Activated CD8-positive, alpha-beta T cell treated with anti-CD3 and anti-CD28 coated beads for 36 hours (primary cell): ENCODE measurements at regions not wholly inside any gene's neighbourhood (a gene's known extent, or its start where the extent isn't known, plus 50 kb on each side); places are given as distances from the start of the nearest gene placed in this dataset.

Experiments used
- ATAC-seq: fragments of 200-7000 bp; cut with Tn5 transposase; one replicate; pipeline ENCODE4 v1.10.0; 2021; ENCODE audit warnings: mild to moderate bottlenecking, moderate library complexity
- CTCF ChIA-PET: fragments of 350-600 bp; sonication (Branson Sonifier 250); formaldehyde crosslinking; loops from one replicate; lab custom pipeline; 2021; ENCODE audit warnings: antibody characterized with exemption; lab: Charles Lee
- POLR2A ChIA-PET: fragments of 350-600 bp; sonication (Branson Sonifier 250); formaldehyde crosslinking; loops from one replicate; lab custom pipeline; 2021; ENCODE audit warnings: antibody characterized with exemption; lab: Charles Lee
- DNase-seq: peaks from one replicate; pipeline ENCODE4 v3.0.0-alpha.2; 2020
- H3K27ac Mint-ChIP-seq: one replicate; pipeline ENCODE4 v1.8.0; 2021; ENCODE audit warnings: mild to moderate bottlenecking, mixed read lengths
- H3K27me3 Mint-ChIP-seq: one replicate; pipeline ENCODE4 v1.8.0; 2021; ENCODE audit warnings: mixed read lengths
- H3K36me3 Mint-ChIP-seq: one replicate; pipeline ENCODE4 v1.8.0; 2021; ENCODE audit warnings: low read depth, mixed read lengths
- H3K4me1 Mint-ChIP-seq: one replicate; pipeline ENCODE4 v1.8.0; 2021; ENCODE audit warnings: low read depth, mixed read lengths
- H3K4me3 Mint-ChIP-seq: one replicate; pipeline ENCODE4 v1.8.0; 2021; ENCODE audit warnings: mild to moderate bottlenecking, moderate library complexity, mixed read lengths
- H3K9me3 Mint-ChIP-seq: one replicate; pipeline ENCODE4 v1.8.0; 2021; ENCODE audit warnings: mixed read lengths
- intact Hi-C: fragments of 100-400 bp; cut with micrococcal nuclease; formaldehyde crosslinking; loops from one replicate; pipeline ENCODE4 v1.10.0; 2022
- TF ChIP-seq, protein P1 (sequence below): fragments of 200-600 bp; IDR thresholded peaks from one replicate; pipeline ENCODE4 v1.8.0; 2022; ENCODE audit warnings: antibody characterized with exemption, mild to moderate bottlenecking

- no peak for ATAC-seq
- ChIA-PET POLR2A (no interaction called here), CTCF (no interaction called here)
Measured at GRCh38 chr4:128388352-128388630, 100.7 kb upstream of the PGRMC2 start.

GRCh38 chr4:128387600-128388351, 100.2 kb upstream of the PGRMC2 start:
- Mint-ChIP-seq H3K4me1 (no peaks in the 10 kb centered on the region), H3K27ac (no peak overlapping the region), H3K9me3 (no peaks in the 10 kb centered on the region), H3K4me3 (no peak overlapping the region), H3K27me3 (no peaks in the 10 kb centered on the region), H3K36me3 (no peaks in the 10 kb centered on the region)
- ChIA-PET POLR2A (no interaction called here), CTCF (interaction anchor here (0.6 kb wide), 1 partner anchor 538 kb away, joined by 3 read pairs; no protein-coding TSS in a partner anchor)
- ATAC-seq = no peak
- TF ChIP-seq, protein P1, sequence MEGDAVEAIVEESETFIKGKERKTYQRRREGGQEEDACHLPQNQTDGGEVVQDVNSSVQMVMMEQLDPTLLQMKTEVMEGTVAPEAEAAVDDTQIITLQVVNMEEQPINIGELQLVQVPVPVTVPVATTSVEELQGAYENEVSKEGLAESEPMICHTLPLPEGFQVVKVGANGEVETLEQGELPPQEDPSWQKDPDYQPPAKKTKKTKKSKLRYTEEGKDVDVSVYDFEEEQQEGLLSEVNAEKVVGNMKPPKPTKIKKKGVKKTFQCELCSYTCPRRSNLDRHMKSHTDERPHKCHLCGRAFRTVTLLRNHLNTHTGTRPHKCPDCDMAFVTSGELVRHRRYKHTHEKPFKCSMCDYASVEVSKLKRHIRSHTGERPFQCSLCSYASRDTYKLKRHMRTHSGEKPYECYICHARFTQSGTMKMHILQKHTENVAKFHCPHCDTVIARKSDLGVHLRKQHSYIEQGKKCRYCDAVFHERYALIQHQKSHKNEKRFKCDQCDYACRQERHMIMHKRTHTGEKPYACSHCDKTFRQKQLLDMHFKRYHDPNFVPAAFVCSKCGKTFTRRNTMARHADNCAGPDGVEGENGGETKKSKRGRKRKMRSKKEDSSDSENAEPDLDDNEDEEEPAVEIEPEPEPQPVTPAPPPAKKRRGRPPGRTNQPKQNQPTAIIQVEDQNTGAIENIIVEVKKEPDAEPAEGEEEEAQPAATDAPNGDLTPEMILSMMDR = no peak
- intact Hi-C loops = no loop called here
- DNase-seq = no peak

More at GRCh38 chr4:128388352-128388630, 100.7 kb upstream of the PGRMC2 start:
- no peak for DNase-seq
- Mint-ChIP-seq H3K27me3 (no peaks in the 10 kb centered on the region), H3K36me3 (no peaks in the 10 kb centered on the region), H3K9me3 (no peaks in the 10 kb centered on the region), H3K4me1 (no peaks in the 10 kb centered on the region), H3K27ac (no peak overlapping the region), H3K4me3 (no peak overlapping the region)
- TF ChIP-seq, protein P1 = no peak
- intact Hi-C loops = no loop called here

GRCh38 chr4:128386761-128387599, 99.4 kb upstream of the PGRMC2 start:
- TF ChIP-seq, protein P1 = no peak
- DNase-seq (no peak), ATAC-seq (no peak)
- ChIA-PET POLR2A (no interaction called here), CTCF (interaction anchor here (0.6 kb wide), 1 partner anchor 538 kb away, joined by 3 read pairs; no protein-coding TSS in a partner anchor)
- H3K27ac Mint-ChIP-seq = no peak overlapping the region
- no peaks in the 10 kb centered on the region for H3K27me3 Mint-ChIP-seq
- H3K36me3 Mint-ChIP-seq = no peaks in the 10 kb centered on the region
- no peak overlapping the region for H3K4me3 Mint-ChIP-seq
- intact Hi-C loops = no loop called here
- no peaks in the 10 kb centered on the region for H3K4me1 Mint-ChIP-seq
- no peaks in the 10 kb centered on the region for H3K9me3 Mint-ChIP-seq

DNA sequence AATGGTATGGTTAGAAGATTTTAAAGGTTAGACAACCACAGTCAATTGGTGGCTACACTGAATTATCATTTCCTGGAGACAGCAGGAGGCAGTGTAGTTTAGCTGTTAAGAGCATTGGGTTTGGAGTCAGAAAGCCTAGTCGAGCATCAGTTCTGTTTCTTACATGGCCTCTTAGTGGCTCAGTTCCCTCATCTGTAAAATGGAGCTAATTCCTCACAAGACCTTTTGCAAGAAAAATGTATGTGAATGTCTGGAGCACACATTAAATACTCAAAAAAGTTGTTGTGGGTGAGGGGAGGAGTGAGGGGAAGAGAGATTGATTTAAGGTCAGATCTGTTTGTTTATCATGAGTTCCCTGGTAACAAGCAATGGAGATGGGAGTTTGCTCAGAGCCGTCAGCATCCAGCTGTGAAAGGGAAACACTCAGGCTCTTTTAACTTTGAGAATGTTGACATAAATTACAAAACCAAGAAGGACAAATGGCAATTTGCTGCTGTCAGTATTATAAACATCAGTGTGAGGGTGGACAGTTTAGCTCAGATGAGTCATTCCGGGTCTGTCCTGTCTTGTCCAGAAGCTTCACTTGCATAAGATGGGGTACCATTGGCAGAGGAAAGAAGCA, 98.2 kb upstream of the PGRMC2 start:
- Mint-ChIP-seq H3K27me3 (no peaks in the 10 kb centered on the region), H3K4me3 (no peak overlapping the region), H3K36me3 (no peaks in the 10 kb centered on the region), H3K9me3 (no peaks in the 10 kb centered on the region), H3K4me1 (no peaks in the 10 kb centered on the region), H3K27ac (no peak overlapping the region)
- POLR2A ChIA-PET = no interaction called here
- intact Hi-C loops = no loop called here
- DNase-seq = no peak
- ATAC-seq = no peak
- TF ChIP-seq, protein P1 = no peak
- CTCF ChIA-PET = no interaction called here
